Motor neuron (in vitro differentiated cells): ENCODE measurements at regions not wholly inside any gene's neighbourhood (a gene's known extent, or its start where the extent isn't known, plus 50 kb on each side); places are given as distances from the start of the nearest gene placed in this dataset.

Source experiments
- ATAC-seq, 8 experiments: fragments of 200-7000 bp; cut with Tn5 transposase; replicated peaks in 6 of 8; 2 replicates each; pipeline ENCODE4 v1.8.0; 2021; ENCODE audit warnings: mild to moderate bottlenecking in 8 of 8, moderate library complexity in 8 of 8
- H3K27ac ChIP-seq, 2 donors: fragments of 250-450 bp; sonication (Bioruptor Pico); 2 replicates each; pipeline ENCODE4 v1.9.0; 2021; ENCODE audit warnings: antibody characterized with exemption in 2 of 2, mild to moderate bottlenecking in 2 of 2, moderate library complexity in 1 of 2
- H3K4me1 ChIP-seq, 2 donors: fragments of 250-450 bp; sonication (Bioruptor Pico); replicated peaks in 1 of 2; 2 replicates each; pipeline ENCODE4 v1.6.1; 2021; ENCODE audit warnings: antibody characterized with exemption in 2 of 2, mild to moderate bottlenecking in 2 of 2, moderate library complexity in 1 of 2
- H3K4me3 ChIP-seq, 5 donors: fragments of 250-450 bp; sonication (Bioruptor Pico); 2 replicates each; pipeline ENCODE4 v1.9.0; 2021; ENCODE audit warnings: antibody characterized with exemption in 5 of 5, mild to moderate bottlenecking in 5 of 5, moderate library complexity in 4 of 5
- WGBS, 10 experiments: fragments of 450-650 bp; shearing (Covaris generic); methylation state at CpG; one replicate each; pipeline ENCODE4 v1.0.0; 2022; 5-methylcytosine and 5-hydroxymethylcytosine counted together
- in situ Hi-C, 9 experiments: fragments of 400-800 bp; cut with MboI; loops; one replicate each; pipeline ENCODE4 v1.15.0; 2021; ENCODE audit warnings: low sequenced_read_pairs in 9 of 9, low pct_unique_long_range_greater_than_20kb in 2 of 9; ENCODE audit not compliant: unreplicated experiment in 9 of 9

GRCh38 chr15:26158176-26158575, 295.0 kb upstream of the ATP10A start:
- WGBS, 10 experiments = 40 to 100% (median 89%) methylated on average over 1 to 2 of the region's 2 CpGs; no CpG with 5 or more reads in 1 of the 10 experiments
- ATAC-seq = peak in 2 of 8 experiments; percentile 30 to 45
- no peak overlapping the region for H3K27ac ChIP-seq
- in situ Hi-C loops = no loop called here
- peaks cover 0 to 7% of the 10 kb centered on the region in 2 donors for H3K4me1 ChIP-seq
- H3K4me3 ChIP-seq = no peak overlapping the region

- Histone ChIP-seq H3K4me1 (peaks cover 0 to 7% of the 10 kb centered on the region in 2 donors), H3K27ac (no peak overlapping the region), H3K4me3 (no peak overlapping the region)
- WGBS, 10 experiments = 0 to 88% (median 64%) methylated on average over 1 to 7 of the region's 7 CpGs
- peak in 3 of 8 experiments; percentile 13 to 72 (median 28) for ATAC-seq
- in situ Hi-C loops = no loop called here
Observed at GRCh38 chr15:26157081-26157480, 294.0 kb upstream of the ATP10A start.

GRCh38 chr15:26156051-26156450, 292.9 kb upstream of the ATP10A start:
- in situ Hi-C loops = no loop called here
- Histone ChIP-seq H3K4me3 (no peak overlapping the region), H3K27ac (no peak overlapping the region), H3K4me1 (peaks cover 0 to 7% of the 10 kb centered on the region in 2 donors)
- ATAC-seq = no peak
- 0 to 100% (median 68%) methylated on average over 1 to 3 of the region's 4 CpGs; no CpG with 5 or more reads in 2 of the 10 experiments for WGBS, 10 experiments

- in situ Hi-C loops = no loop called here
- 0 to 100% (median 86%) methylated on average over 1 to 11 of the region's 13 CpGs; no CpG with 5 or more reads in 1 of the 10 experiments for WGBS, 10 experiments
Observed at GRCh38 chr15:26148156-26148860, 285.2 kb upstream of the ATP10A start.

GRCh38 chr15:26146202-26146601, 283.1 kb upstream of the ATP10A start:
- peak in 6 of 8 experiments; percentile 13 to 86 (median 78) for ATAC-seq
- WGBS, 10 experiments = 0 to 49% (median 30%) methylated on average over 1 to 4 of the region's 4 CpGs; no CpG with 5 or more reads in 3 of the 10 experiments
- in situ Hi-C loops = no loop called here
- H3K4me1 ChIP-seq = peaks cover 17 to 31% of the 10 kb centered on the region in 2 donors
- no peak overlapping the region for H3K4me3 ChIP-seq
- H3K27ac ChIP-seq = no peak overlapping the region

More at GRCh38 chr15:26148156-26148860, 285.2 kb upstream of the ATP10A start:
- Histone ChIP-seq H3K4me3 (no peak overlapping the region), H3K27ac (no peak overlapping the region), H3K4me1 (peaks cover 17 to 29% of the 10 kb centered on the region in 2 donors)
- ATAC-seq = peak in 2 of 8 experiments; percentile 78 to 93

GRCh38 chr15:26145796-26146195, 282.7 kb upstream of the ATP10A start:
- Histone ChIP-seq H3K4me1 (peaks cover 17 to 31% of the 10 kb centered on the region in 2 donors), H3K4me3 (no peak overlapping the region), H3K27ac (no peak overlapping the region)
- 25 to 100% (median 87%) methylated on average over 1 to 2 of the region's 2 CpGs; no CpG with 5 or more reads in 2 of the 10 experiments for WGBS, 10 experiments
- in situ Hi-C loops = no loop called here
- no peak for ATAC-seq

- in situ Hi-C loops = no loop called here
- Histone ChIP-seq H3K4me1 (peaks cover 17 to 31% of the 10 kb centered on the region in 2 donors), H3K27ac (no peak overlapping the region), H3K4me3 (no peak overlapping the region)
- 0 to 94% (median 14%) methylated on average over 1 to 4 of the region's 4 CpGs; no CpG with 5 or more reads in 3 of the 10 experiments for whole genome bisulfite sequencing, 10 experiments
- no peak for ATAC-seq
Observed at GRCh38 chr15:26144836-26145235, 281.7 kb upstream of the ATP10A start.

GRCh38 chr15:26143221-26143620, 280.1 kb upstream of the ATP10A start:
- WGBS, 10 experiments = 9 to 90% (median 83%) methylated on average over 1 of the region's 1 CpG; no CpG with 5 or more reads in 5 of the 10 experiments
- Histone ChIP-seq H3K27ac (no peak overlapping the region), H3K4me3 (no peak overlapping the region), H3K4me1 (peaks cover 17 to 31% of the 10 kb centered on the region in 2 donors)
- in situ Hi-C loops = no loop called here
- ATAC-seq = peak in 2 of 8 experiments; percentile 52 to 71

GRCh38 chr15:26134812-26135211, 271.7 kb upstream of the ATP10A start:
- WGBS, 10 experiments = 37 to 100% (median 80%) methylated on average over 3 to 11 of the region's 11 CpGs; no CpG with 5 or more reads in 2 of the 10 experiments
- no peak for ATAC-seq
- Histone ChIP-seq H3K4me3 (no peak overlapping the region), H3K4me1 (peaks cover 16 to 17% of the 10 kb centered on the region in 2 donors), H3K27ac (no peak overlapping the region)
- in situ Hi-C loops = no loop called here

GRCh38 chr15:26134152-26134551, 271.0 kb upstream of the ATP10A start:
- peaks cover 20 to 24% of the 10 kb centered on the region in 2 donors for H3K4me1 ChIP-seq
- H3K27ac ChIP-seq = no peak overlapping the region
- in situ Hi-C loops = no loop called here
- WGBS, 10 experiments = 5 to 95% (median 81%) methylated on average over 2 to 5 of the region's 5 CpGs; no CpG with 5 or more reads in 4 of the 10 experiments
- no peak for ATAC-seq
- no peak overlapping the region for H3K4me3 ChIP-seq

GRCh38 chr15:26132811-26133210, 269.7 kb upstream of the ATP10A start:
- no peak overlapping the region for H3K27ac ChIP-seq
- ATAC-seq = peak in 5 of 8 experiments; percentile 53 to 85 (median 62)
- in situ Hi-C loops = no loop called here
- 20 to 53% (median 28%) methylated on average over 1 to 3 of the region's 3 CpGs; no CpG with 5 or more reads in 2 of the 10 experiments for WGBS, 10 experiments
- no peak overlapping the region for H3K4me3 ChIP-seq
- peaks cover 23 to 31% of the 10 kb centered on the region in 2 donors for H3K4me1 ChIP-seq

GRCh38 chr15:26129852-26130251, 266.7 kb upstream of the ATP10A start:
- ATAC-seq = peak in 4 of 8 experiments; percentile 45 to 59 (median 47)
- in situ Hi-C loops = no loop called here
- Histone ChIP-seq H3K4me3 (no peak overlapping the region), H3K27ac (no peak overlapping the region), H3K4me1 (peaks cover 23 to 31% of the 10 kb centered on the region in 2 donors)
- WGBS, 10 experiments = 0 to 53% (median 18%) methylated on average over 1 to 5 of the region's 5 CpGs; no CpG with 5 or more reads in 2 of the 10 experiments

GRCh38 chr15:26128611-26129140, 265.5 kb upstream of the ATP10A start:
- Histone ChIP-seq H3K4me3 (no peak overlapping the region), H3K27ac (no peak overlapping the region), H3K4me1 (peaks cover 23 to 31% of the 10 kb centered on the region in 2 donors)
- in situ Hi-C loops = no loop called here
- 40 to 97% (median 87%) methylated on average over 1 to 4 of the region's 7 CpGs; no CpG with 5 or more reads in 2 of the 10 experiments for WGBS, 10 experiments
- ATAC-seq = peak in 1 of 8 experiments; percentile 72
